LHCN-M2 (cell line): ENCODE measurements at regions not wholly inside any gene's neighbourhood (a gene's known extent, or its start where the extent isn't known, plus 50 kb on each side); places are given as distances from the start of the nearest gene placed in this dataset.
"Not testable (repeated sequence)": the region's sequence is repeated elsewhere in the genome, so short reads cannot be mapped to it uniquely, and the experiment has no call there.

Experiments used
- DNase-seq: peaks from one replicate; pipeline ENCODE4 v3.0.0-alpha.2; 2012; ENCODE audit warnings: low read depth

DNA sequence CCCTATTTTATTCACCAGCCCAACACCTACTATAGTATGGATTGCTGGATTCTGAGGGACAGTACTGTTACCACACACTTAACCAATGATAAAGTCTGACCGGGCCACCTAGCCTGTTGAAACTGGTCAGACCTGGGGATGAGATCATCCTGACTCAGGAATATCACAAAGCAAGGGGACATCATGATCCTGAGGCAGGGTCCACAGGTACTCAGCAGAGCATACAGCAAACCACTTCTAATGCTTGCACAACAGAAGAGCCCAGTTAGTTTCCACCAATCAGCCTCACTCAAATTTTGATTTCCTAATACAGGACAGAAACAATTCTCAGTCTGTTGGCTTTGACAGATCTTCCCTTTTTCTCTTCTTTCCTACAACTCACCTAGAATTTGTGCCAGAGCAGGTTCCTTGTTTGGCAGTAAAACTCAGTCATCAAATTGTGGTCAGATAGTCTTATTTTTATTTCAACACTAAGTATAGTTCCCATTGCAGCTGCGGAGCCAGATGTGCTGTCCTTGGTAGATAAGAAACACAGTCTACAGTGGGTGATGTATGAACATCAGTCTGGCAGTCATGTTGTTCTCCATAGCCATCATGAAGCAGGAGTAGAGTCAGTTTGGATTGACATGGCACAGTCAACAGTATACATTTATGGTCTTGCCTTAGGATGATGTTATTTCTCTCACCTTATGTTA lies 90.1 kb upstream of the PRR23C start:
- DNase-seq: no peak

DNA sequence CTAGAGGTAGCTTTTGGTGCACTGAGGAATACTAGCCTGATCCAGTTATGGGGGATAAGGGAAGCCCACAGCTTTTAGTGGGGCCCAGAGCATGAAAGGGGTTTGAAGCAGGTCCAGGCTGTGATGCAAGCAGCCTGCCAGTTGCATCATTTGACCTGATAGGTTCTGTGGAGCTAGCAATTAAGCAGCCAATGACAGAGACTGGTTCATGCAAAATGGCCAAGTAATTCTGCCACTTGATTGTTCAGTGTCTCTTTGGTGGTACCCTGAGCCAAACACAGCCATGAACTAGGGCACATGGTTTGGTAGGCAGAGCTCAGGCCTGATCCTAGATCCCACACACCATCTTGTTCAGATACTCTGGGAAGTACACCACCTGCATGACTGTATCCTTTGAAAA lies 91.0 kb upstream of the PRR23C start:
- DNase-seq: no peak

GRCh38 chr3:139136469-139137202 lies 91.9 kb upstream of the PRR23C start:
- no peak for DNase-seq

DNA sequence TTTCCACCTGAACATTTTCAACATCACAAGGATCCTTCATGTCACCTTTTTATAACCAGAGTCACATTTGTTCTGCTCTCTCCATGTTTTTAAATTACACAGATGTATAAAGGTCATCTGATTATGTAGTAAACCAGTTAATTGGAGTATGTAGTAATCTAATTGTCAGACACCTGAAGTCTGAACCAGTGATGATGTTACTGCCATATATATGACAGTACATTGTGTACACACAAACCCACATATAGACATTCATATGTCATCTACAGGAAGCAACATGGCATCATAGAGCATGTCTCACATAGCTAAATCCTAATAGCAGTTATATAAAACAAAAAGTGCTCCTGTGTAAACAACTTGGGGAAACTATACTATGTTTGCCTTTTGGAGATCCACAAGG lies 95.9 kb upstream of the PRR23C start:
- no peak for DNase-seq

DNA sequence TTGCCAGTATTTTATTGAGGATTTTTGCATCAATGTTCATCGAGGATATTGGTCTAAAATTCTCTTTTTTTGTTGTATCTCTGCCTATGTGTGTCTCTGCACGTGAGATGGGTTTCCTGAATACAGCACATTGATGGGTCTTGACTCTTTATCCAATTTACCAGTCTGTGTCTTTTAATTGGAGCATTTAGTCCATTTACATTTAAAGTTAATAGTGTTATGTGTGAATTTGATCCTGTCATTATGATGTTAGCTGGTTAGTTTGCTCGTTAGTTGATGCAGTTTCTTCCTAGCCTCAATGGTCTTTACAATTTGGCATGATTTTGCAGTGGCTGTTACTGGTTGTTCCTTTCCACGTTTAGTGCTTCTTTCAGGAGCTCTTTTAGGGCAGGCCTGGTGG lies 101.3 kb upstream of the PRR23C start:
- not testable (repeated sequence) for DNase-seq

DNA sequence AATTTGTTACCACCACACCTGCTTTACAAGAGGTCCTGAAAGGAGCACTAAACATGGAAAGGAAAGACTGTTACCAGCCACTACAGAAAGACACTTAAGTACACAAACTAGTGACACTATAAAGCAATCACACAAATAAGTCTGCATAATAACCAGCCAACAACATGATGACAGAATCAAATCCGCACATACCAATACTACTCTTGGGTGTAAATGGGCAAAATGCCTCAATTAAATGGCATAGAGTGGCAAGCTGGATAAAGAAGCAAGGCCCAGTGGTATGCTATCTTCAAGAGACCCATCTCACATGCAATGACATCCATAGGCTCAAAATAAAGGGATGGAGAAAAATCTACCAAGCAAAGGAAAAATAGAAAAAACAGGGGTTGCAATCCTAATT lies 106.8 kb upstream of the PRR23C start:
- DNase-seq: no peak

DNA sequence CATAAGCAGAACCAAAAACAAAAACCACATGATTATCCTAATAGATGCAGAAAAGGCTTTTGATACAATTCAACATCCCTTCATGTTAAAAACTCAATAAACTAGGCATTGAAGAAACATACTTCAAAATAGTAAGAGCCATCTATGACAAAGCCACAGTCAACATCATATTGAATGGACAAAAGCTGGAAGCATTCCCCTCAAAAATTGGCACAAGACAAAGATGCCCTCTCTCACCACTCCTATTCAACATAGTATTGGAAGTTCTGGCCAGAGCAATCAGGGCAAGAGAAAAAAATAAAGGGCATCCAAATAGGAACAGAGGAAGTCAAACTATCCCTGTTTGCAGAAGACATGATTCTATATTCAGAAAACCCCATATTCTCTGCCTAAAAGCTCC lies 108.7 kb upstream of the PRR23C start:
- not testable (repeated sequence) for DNase-seq

DNA sequence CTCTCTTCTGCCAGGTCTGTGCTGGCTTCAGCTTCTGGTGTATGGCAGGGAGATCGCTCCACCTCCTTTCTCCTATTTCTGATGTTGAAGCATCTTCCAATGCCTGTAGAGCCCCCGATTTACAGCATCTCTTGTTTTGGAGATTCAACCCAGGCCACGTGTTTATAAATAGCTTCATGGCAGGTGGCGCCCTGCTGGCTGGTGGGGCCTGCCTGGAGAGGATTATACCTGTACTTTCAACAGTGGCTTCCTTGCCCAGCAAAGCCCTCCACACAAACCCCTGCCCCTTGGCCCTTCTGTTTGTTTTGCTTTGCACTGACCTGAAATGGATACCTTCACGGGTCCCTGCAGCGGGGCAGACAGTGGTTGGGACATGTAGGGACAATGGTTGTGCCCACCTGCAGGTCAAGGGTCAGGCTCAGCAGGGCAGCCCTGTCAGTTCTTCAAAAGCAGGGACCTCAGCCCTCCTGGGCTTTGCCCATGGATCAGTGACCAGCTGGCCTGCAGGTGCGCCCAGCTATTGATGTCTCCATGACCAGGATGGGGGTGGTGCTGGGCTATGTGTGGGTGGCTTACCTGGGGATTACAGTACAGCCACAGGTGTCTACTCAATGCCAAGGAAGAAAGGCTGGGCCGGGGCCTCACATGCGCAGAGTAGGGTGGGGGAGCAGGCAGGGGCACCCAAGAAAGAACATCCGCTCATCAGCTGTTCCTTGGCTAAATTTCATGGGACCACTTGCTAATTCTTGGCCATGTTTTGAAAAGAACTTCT lies 112.7 kb upstream of the PRR23C start:
- DNase-seq: no peak

- DNase-seq: no peak
These were observed 114.7 kb upstream of the PRR23C start for GRCh38 chr3:139159356-139159755.

DNA sequence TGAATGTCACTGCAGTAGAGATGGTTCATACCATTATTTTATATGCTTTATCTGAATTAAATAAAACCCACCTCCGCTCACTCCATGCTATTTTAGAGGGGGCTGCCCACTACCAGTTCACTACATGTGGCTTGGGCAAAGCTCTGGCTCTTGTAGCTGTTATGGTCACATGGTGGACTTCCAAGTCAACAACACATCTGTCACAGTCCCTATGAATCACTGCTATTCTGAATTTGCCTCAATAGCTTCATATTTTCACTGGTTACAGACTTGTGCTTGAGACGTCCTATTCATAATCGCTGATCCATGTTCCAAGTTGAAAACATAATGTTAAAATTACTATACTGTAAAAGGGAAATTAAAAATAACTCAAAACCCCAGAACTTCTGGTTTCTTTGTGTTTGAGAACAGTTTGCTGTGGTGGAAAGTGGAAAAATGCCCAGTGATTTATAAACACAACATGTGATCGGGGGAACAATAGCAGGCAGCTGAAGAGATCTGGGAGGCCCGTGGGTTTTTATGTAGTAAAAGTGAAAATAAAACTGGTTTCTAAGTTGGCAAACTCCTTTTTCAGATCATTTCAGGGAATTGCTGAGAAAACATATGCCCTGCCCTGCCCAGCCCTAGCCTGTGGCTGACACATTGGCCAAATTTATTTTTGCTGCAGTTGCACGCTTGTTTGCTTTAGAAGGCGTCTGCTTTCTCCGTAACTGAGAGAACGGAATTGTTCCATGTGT lies 128.8 kb upstream of the PRR23C start:
- DNase-seq: peak; percentile 81

GRCh38 chr3:139180489-139180888 lies 135.8 kb upstream of the PRR23C start:
- no peak for DNase-seq

DNA sequence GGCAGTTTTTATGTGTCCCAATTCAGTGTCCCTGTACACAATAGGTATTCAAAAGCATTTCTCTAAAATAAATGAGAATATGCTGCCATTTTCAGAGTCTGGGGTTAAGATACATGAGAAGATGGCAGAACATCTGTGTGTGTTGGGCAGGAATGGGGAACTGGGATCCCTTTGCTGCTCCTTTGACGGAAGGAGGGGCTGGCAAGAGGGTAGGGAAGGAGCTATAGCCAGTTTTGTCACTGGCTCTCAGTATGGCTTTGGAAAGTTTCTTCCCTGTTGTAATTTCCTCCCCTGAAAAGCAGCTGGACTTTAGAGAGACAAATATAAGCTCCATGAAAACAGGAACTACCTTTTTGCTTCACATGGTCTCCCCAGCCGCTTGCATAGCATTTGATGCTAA lies 137.5 kb upstream of the PRR23C start:
- no peak for DNase-seq

- DNase-seq: no peak
These were observed 137.9 kb upstream of the PRR23C start for GRCh38 chr3:139182598-139182997.

- DNase-seq: no peak
These were observed 140.8 kb upstream of the PRR23C start for GRCh38 chr3:139185527-139185926.

GRCh38 chr3:139187154-139187553 lies 142.5 kb upstream of the PRR23C start:
- no peak for DNase-seq

DNA sequence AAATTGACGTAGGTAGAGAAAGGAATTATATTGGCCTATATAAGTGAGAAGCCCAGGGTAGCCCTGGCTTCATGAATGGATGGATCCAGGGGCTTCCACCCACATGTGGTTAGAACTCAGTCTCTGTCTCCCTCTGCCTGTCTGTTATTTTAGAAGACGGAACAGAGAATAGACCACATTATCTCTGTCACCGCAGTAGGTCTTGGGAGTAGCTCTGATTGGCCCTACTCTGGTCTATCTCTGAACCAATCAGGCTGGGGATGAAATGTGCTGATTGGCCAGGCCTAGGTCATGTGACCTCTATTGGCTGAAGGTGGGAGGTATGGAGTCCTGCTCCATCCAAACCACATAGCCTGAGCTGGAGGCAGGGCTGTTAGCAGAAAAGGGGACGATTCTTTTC lies 143.0 kb upstream of the PRR23C start:
- no peak for DNase-seq

DNA sequence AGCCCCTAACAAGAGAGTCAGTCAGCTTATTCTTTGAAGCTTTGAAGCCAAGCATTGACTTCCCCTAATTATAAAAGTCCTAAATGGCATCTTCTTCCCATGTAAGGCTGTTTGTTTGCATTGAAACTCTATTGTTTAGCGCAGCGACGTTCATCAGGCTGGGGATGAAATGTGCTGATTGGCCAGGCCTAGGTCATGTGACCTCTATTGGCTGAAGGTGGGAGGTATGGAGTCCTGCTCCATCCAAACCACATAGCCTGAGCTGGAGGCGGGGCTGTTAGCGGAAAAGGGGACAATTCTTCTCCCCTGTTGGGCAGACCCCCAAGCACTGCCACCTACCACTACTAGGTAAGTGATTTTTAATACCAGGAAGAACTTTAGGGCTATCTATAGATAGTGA lies 145.3 kb upstream of the PRR23C start:
- DNase-seq: no peak

DNA sequence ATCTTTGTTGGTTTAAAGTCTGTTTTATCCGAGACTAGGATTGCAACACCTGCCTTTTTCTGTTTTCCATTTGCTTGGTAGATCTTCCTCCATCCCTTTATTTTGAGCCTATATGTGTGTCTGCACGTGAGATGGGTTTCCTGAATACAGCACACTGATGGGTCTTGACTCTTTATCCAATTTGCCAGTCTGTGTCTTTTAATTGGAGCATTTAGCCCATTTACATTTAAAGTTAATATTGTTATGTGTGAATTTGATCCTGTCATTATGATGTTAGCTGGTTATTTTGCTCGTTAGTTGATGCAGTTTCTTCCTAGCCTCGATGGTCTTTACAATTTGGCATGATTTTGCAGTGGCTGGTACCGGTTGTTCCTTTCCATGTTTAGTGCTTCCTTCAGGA lies 149.4 kb upstream of the MRPS22 start:
- not testable (repeated sequence) for DNase-seq

DNA sequence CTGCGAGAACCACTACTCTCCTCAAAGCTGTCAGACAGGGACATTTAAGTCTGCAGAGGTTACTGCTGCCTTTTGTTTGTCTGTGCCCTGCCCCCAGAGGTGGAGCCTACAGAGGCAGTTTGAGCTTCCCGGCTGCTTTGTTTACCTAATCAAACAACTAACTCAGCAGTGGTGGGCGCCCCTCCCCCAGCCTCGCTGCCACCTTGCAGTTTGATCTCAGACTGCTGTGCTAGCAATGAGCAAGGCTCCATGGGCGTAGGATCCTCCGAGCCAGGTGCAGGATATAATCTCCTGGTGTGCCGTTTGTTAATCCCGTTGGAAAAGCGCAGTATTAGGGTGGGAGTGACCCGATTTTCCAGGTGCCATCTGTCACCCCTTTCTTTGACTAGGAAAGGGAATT lies 147.7 kb upstream of the MRPS22 start:
- DNase-seq: not testable (repeated sequence)

- DNase-seq: no peak
These were observed 146.6 kb upstream of the MRPS22 start for GRCh38 chr3:139197251-139197650.

DNA sequence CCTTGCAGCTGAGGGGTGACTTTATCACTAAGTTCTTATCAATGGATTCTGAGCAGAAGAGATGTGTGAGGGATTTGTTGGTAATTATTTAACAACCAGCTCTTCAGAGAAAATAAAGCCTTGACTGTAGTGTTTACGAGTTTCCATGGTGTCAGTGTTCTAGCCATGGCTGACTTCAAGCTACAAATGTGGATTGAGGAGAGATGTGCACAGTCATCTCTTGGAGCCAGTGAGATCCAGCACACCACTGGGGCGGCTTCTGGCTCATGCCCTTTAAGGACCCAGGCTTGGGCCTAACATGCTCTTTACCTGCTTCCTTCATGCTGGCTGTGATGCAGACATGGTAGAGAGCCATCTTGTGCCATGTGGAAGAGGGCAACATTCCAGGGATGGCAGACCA lies 145.6 kb upstream of the MRPS22 start:
- DNase-seq: no peak

- peak; percentile 32 for DNase-seq
These were observed 144.9 kb upstream of the MRPS22 start for GRCh38 chr3:139198929-139199328.
